ENCODE measurements at regions not wholly inside any gene's neighbourhood (a gene's known extent, or its start where the extent isn't known, plus 50 kb on each side); places are given as distances from the start of the nearest gene placed in this dataset.

DNA sequence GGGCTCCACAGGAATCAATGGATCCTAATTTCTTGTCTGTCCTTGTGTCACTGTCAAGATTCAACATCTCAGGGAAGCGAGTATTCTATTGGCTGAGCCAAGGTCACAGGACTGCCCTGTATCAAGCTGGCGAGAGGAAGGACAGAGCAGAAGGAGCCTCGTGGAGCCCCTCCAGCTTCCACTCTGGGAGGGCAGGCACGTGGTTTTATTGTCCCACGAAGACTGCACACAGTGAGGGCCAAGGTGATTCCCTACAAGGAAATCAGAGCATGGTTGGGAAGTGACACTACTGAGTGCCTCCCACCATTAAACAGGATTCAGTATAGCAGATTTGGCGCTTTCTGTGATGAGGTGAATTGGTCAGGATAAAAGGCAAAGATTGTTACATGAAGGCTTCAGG is 302.4 kb upstream of the CXCR4 start:
- TF ChIP-seq CTCF (IDR thresholded peaks at IDR 0.05; ENCODE audit: insufficient read depth, low read depth, low read length) (no peak), EZH2 (IDR thresholded peaks at IDR 0.05; ENCODE audit: insufficient read depth, low read length) (no peak)
